Endothelial cell of umbilical vein (primary cell): ENCODE measurements at regions not wholly inside any gene's neighbourhood (a gene's known extent, or its start where the extent isn't known, plus 50 kb on each side); places are given as distances from the start of the nearest gene placed in this dataset.

Source experiments
- BruUV-seq: library from RNA; stranded (reverse); fragments of 400-500 nt; replicated peaks from 2 replicates; lab custom pipeline; 2021; lab: Mats Ljungman, UMichigan
- CTCF ChIA-PET: fragments of 300-600, 350-600 bp; sonication (Branson Sonifier 250); formaldehyde crosslinking; loops from one replicate; lab custom pipeline; 2021; ENCODE audit warnings: antibody characterized with exemption, inconsistent platforms; lab: Charles Lee
- POLR2A ChIA-PET: fragments of 300-600, 350-600 bp; sonication (Branson Sonifier 250); formaldehyde crosslinking; loops from one replicate; lab custom pipeline; 2021; ENCODE audit warnings: antibody characterized with exemption, inconsistent platforms; lab: Charles Lee
- DNase-seq: peaks from one replicate; pipeline ENCODE4 v3.0.0-alpha.2; 2011; ENCODE audit warnings: low read depth, low spot score
- FAIRE-seq: peaks from 2 replicates; lab custom pipeline; 2011; peaks lifted over from hg19 to GRCh38; lab: Jason Lieb, UNC
- H2AFZ ChIP-seq: 2 replicates; pipeline ENCODE4 v1.6.0; 2012; ENCODE audit warnings: low read depth, low read length, control low read depth, inconsistent platforms
- H3K27ac ChIP-seq: 2 replicates; pipeline ENCODE4 v1.5.1; 2011; ENCODE audit warnings: low read depth, mild to moderate bottlenecking, control low read depth, low read length, moderate library complexity; ENCODE audit not compliant: insufficient read depth
- H3K27me3 ChIP-seq, 2 experiments: 2 replicates each; pipeline versions ENCODE4 v1.6.0 to v1.6.1; 2011; ENCODE audit warnings: low read length in 2 of 2, mixed read lengths in 1 of 2; ENCODE audit not compliant: control insufficient read depth in 2 of 2, insufficient read depth in 2 of 2
- H3K36me3 ChIP-seq, 2 experiments: 2 replicates in 1 of 2; 3 replicates in 1 of 2; pipeline ENCODE4 v1.5.1; 2011; ENCODE audit warnings: low read length in 2 of 2, mild to moderate bottlenecking in 1 of 2, moderate library complexity in 1 of 2; ENCODE audit not compliant: control insufficient read depth in 2 of 2, insufficient read depth in 2 of 2; ENCODE audit errors: extremely low read depth in 1 of 2
- H3K4me1 ChIP-seq: 3 replicates; pipeline ENCODE4 v1.5.1; 2011; ENCODE audit warnings: mild to moderate bottlenecking, low read length; ENCODE audit not compliant: control insufficient read depth, insufficient read depth; ENCODE audit errors: extremely low read depth
- H3K4me2 ChIP-seq: 2 replicates; pipeline ENCODE4 v1.6.1; 2011; ENCODE audit warnings: low read length, control low read depth, mixed read lengths; ENCODE audit not compliant: insufficient read depth
- H3K4me3 ChIP-seq, 3 experiments: fragments of 200-600 bp in 1 of 3; sonication (generic), shearing (Covaris generic) in 1 of 3; replicated peaks in 1 of 3; 2 replicates each; pipeline ENCODE4 v1.5.1; 2011 to 2016; ENCODE audit warnings: control low read depth in 3 of 3, low read length in 3 of 3, mild to moderate bottlenecking in 2 of 3, inconsistent platforms in 1 of 3, low read depth in 1 of 3, moderate library complexity in 1 of 3; ENCODE audit not compliant: insufficient read depth in 1 of 3
- H3K79me2 ChIP-seq: 2 replicates; pipeline ENCODE4 v1.6.0; 2012; ENCODE audit warnings: low read length, inconsistent platforms; ENCODE audit not compliant: control insufficient read depth, insufficient read depth
- H3K9ac ChIP-seq: replicated peaks from 2 replicates; pipeline ENCODE3; 2011; ENCODE audit warnings: low read length, control low read depth; ENCODE audit not compliant: insufficient read depth; ENCODE audit errors: extremely low read depth
- H3K9me1 ChIP-seq: replicated peaks from 3 replicates; pipeline ENCODE4 v1.6.0; 2011; ENCODE audit warnings: mild to moderate bottlenecking, low read length; ENCODE audit not compliant: control insufficient read depth, insufficient read depth; ENCODE audit errors: extremely low read depth
- H3K9me3 ChIP-seq: replicated peaks from 2 replicates; pipeline ENCODE4 v1.5.1; 2012; ENCODE audit warnings: low read length, inconsistent platforms; ENCODE audit not compliant: control insufficient read depth, insufficient read depth
- H4K20me1 ChIP-seq: replicated peaks from 2 replicates; pipeline ENCODE3; 2011; ENCODE audit warnings: mild to moderate bottlenecking, low read length; ENCODE audit not compliant: control insufficient read depth, insufficient read depth; ENCODE audit errors: extremely low read depth
- CTCF ChIP-seq, 2 donors: IDR thresholded peaks; 1 replicate in 1 of 2; 2 replicates in 1 of 2; pipeline ENCODE4 v1.5.1; 2011; ENCODE audit warnings: low read length in 2 of 2, mild to moderate bottlenecking in 2 of 2, moderate library complexity in 2 of 2, control low read depth in 1 of 2, inconsistent platforms in 1 of 2, low read depth in 1 of 2; ENCODE audit not compliant: insufficient read depth in 1 of 2; ENCODE audit errors: extremely low read depth in 1 of 2
- EZH2 ChIP-seq: IDR thresholded peaks from 2 replicates; pipeline ENCODE4 v1.6.1; 2012; ENCODE audit warnings: borderline replicate concordance, low read depth, mild to moderate bottlenecking, moderate library complexity, low read length, inconsistent platforms; ENCODE audit not compliant: severe bottlenecking
- FOS ChIP-seq: IDR thresholded peaks from 2 replicates; pipeline ENCODE4 v1.6.1; 2011; ENCODE audit warnings: mild to moderate bottlenecking, low read length, moderate library complexity, borderline replicate concordance; ENCODE audit not compliant: insufficient read depth
- GATA2 ChIP-seq: IDR thresholded peaks from 2 replicates; pipeline ENCODE4 v1.7.0; 2011; ENCODE audit warnings: low read depth, mild to moderate bottlenecking, moderate library complexity, mixed read lengths, low read length; ENCODE audit not compliant: insufficient read length, insufficient read depth
- JUN ChIP-seq: IDR thresholded peaks from 2 replicates; pipeline ENCODE4 v1.6.1; 2011; ENCODE audit warnings: borderline replicate concordance, low read depth; ENCODE audit not compliant: insufficient read length, insufficient read depth
- MAX ChIP-seq: IDR thresholded peaks from 2 replicates; pipeline ENCODE4 v1.6.1; 2011; ENCODE audit not compliant: insufficient read depth, insufficient read length
- MYC ChIP-seq: IDR thresholded peaks from one replicate; pipeline ENCODE4 v1.6.1; 2011; ENCODE audit warnings: mild to moderate bottlenecking, low read depth, low read length
- POLR2A ChIP-seq: IDR thresholded peaks from 2 replicates; pipeline ENCODE4 v1.6.1; 2012; ENCODE audit warnings: low read depth, mild to moderate bottlenecking, control low read depth, low read length
- POLR2AphosphoS5 ChIP-seq: IDR thresholded peaks from 2 replicates; pipeline ENCODE4 v1.6.1; 2012; ENCODE audit warnings: low read depth, mild to moderate bottlenecking, control low read depth, low read length, moderate library complexity; ENCODE audit not compliant: insufficient read depth
- dilution Hi-C: fragments of 300-500 bp; cut with MboI; formaldehyde crosslinking; loops from one replicate; pipeline ENCODE4 v1.15.0; 2019; ENCODE audit warnings: low sequenced_read_pairs; ENCODE audit not compliant: extremely low pct_ligation_motif_present
- intact Hi-C: fragments of 100-400 bp; cut with micrococcal nuclease; formaldehyde crosslinking; loops from one replicate; pipeline ENCODE4 v1.10.0; 2022

- Histone ChIP-seq H3K9ac (no peak overlapping the region), H3K79me2 (no peaks in the 10 kb centered on the region), H3K4me2 (no peak overlapping the region), H3K27me3 (no peaks in the 10 kb centered on the region), H4K20me1 (no peaks in the 10 kb centered on the region), H3K27ac (no peak overlapping the region), H2AFZ (no peak overlapping the region), H3K36me3 (no peaks in the 10 kb centered on the region), H3K9me1 (no peaks in the 10 kb centered on the region), H3K4me1 (no peaks in the 10 kb centered on the region), H3K9me3 (no peaks in the 10 kb centered on the region), H3K4me3 (no peak overlapping the region)
- dilution Hi-C loops: no loop called here
- DNase-seq: no peak
- ChIA-PET POLR2A (no interaction called here), CTCF (no interaction called here)
- intact Hi-C loops: no loop called here
- no peak for FAIRE-seq
- BruUV-seq: no TSS peak
- TF ChIP-seq MAX (no peak), CTCF (IDR thresholded peaks at IDR 0.05; ENCODE audit: extremely low read depth in 1 of 2, insufficient read depth in 1 of 2, low read depth in 1 of 2, low read length in 2 of 2) (no peak), FOS (no peak), JUN (no peak), POLR2A (no peak), POLR2AphosphoS5 (no peak), MYC (no peak), EZH2 (no peak), GATA2 (no peak)
Measured at GRCh38 chr6:54665278-54665677, 181.3 kb upstream of the FAM83B start.
